GM10248 (cell line): ENCODE measurements at regions not wholly inside any gene's neighbourhood (a gene's known extent, or its start where the extent isn't known, plus 50 kb on each side); places are given as distances from the start of the nearest gene placed in this dataset.

Experiments used
- CTCF ChIA-PET: fragments of 300-600 bp; sonication (Branson Sonifier 250); formaldehyde crosslinking; extraction: SDS; loops from one replicate; lab custom pipeline; 2021; ENCODE audit warnings: antibody characterized with exemption; lab: Yijun Ruan, JAX
- POLR2A ChIA-PET: fragments of 350-650 bp; sonication (Branson Sonifier 250); formaldehyde crosslinking; extraction: SDS; loops from one replicate; lab custom pipeline; 2020; ENCODE audit warnings: antibody characterized with exemption; lab: Yijun Ruan, JAX
- DNase-seq: peaks from one replicate; pipeline ENCODE4 v3.0.0; 2012; ENCODE audit errors: extremely low spot score
- TF ChIP-seq, protein P1 (sequence below): IDR thresholded peaks from 2 replicates; pipeline ENCODE4 v1.5.1; 2012; ENCODE audit warnings: mild to moderate bottlenecking, low read depth; ENCODE audit errors: extremely low read depth, missing control alignments, control extremely low read depth

GRCh38 chr1:58861506-58861905, 77.7 kb upstream of the JUN start:
- no peak for DNase-seq
- CTCF ChIA-PET, result interaction anchor here (1.2 kb wide), 1 partner anchor 13 kb away, joined by 3 read pairs; no protein-coding TSS in a partner anchor
- TF ChIP-seq, protein P1, sequence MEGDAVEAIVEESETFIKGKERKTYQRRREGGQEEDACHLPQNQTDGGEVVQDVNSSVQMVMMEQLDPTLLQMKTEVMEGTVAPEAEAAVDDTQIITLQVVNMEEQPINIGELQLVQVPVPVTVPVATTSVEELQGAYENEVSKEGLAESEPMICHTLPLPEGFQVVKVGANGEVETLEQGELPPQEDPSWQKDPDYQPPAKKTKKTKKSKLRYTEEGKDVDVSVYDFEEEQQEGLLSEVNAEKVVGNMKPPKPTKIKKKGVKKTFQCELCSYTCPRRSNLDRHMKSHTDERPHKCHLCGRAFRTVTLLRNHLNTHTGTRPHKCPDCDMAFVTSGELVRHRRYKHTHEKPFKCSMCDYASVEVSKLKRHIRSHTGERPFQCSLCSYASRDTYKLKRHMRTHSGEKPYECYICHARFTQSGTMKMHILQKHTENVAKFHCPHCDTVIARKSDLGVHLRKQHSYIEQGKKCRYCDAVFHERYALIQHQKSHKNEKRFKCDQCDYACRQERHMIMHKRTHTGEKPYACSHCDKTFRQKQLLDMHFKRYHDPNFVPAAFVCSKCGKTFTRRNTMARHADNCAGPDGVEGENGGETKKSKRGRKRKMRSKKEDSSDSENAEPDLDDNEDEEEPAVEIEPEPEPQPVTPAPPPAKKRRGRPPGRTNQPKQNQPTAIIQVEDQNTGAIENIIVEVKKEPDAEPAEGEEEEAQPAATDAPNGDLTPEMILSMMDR, result no peak
- POLR2A ChIA-PET, result no interaction called here

DNA sequence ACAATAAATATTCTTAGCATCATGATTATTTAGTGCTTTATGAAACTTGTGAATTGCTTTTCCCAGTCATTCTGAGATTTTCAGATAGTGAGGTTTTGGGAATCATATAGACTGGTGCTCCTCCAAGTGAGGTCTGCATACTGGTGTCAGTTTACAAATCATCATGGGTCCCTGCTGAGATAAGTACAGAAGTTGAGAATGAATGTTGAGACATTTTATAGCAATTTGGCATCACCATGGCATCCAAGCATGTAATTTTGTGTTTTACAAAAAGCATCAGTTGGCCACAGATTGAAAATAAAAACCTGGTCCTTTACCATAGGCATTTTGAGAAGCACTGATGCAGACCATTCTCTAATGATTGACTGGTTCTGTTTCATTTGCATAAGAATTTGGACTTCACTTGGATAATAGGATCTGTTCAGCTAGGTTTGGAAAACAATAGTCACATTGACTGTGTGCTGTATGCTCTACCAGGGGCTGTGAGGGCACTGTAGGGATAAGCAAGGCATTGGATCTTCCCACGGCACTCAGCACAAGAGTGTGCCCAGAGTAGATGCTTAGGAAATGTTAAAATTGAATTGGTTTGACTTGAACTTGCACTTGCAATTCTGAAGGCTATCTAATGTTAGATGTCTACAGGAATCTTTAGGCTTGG, 79.0 kb upstream of the JUN start:
- ChIA-PET CTCF (no interaction called here), POLR2A (no interaction called here)
- TF ChIP-seq, protein P1, result no peak
- no peak for DNase-seq

DNA sequence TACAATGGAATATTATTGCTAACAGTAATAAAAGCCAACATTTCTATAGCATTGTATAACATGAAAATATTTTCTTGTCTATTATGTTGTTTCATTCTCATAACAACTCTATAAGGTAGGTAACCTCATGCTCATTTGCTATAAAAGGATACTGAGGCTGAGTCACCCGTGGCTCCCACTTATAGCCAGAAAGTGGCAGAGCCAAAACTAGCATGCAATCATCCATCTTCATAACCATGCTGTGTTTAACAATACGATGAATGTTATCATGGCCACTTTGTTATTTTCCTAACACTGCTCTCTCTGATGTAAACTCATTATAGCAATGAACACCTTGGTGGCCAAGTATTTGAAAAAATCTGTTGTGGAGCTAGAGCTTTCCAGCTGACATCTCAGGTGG, 80.8 kb upstream of the JUN start:
- ChIA-PET POLR2A (no interaction called here), CTCF (no interaction called here)
- no peak for DNase-seq
- TF ChIP-seq, protein P1, result no peak

- POLR2A ChIA-PET, result no interaction called here
- DNase-seq, result no peak
- CTCF ChIA-PET, result interaction anchor here (1.6 to 2.9 kb wide), 3 partner anchors 8 to 33 kb away, joined by 3 to 9 read pairs (median 6); no protein-coding TSS in a partner anchor
- TF ChIP-seq, protein P1, result no peak
These were observed 82.7 kb upstream of the JUN start for GRCh38 chr1:58866578-58866977.

DNA sequence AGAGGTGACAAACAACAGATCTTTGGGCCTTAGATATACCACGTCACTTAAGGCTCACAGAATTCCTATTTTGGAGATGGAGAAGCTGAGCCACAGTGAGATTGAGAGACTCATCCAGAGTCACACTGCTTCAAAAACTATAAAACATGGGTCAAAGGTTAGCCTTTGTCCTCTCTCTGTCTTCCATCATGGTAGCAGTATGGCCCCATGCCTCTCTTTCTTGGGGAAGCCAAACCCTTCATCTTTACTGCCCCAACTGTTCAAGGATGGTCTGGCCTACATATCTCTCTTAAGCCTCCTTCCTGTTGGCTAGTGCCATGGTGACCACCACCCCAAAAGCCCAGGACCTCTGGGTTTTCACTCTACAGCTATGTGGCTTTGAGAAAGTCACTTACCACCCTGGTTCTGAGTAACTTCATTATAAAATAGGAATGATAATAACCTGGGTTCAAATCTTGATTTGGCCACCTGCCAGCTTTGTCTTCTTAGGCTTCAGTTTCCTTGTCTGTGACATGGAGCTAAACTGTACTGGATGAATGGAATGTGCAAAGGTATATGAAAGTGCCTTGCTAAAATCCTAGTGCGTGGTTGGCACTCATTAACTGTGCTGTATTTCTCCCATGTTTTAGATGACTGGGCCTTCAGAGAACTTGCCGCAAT, 85.9 kb upstream of the JUN start:
- POLR2A ChIA-PET, result no interaction called here
- CTCF ChIA-PET, result no interaction called here
- TF ChIP-seq, protein P1, result no peak
- DNase-seq, result no peak

DNA sequence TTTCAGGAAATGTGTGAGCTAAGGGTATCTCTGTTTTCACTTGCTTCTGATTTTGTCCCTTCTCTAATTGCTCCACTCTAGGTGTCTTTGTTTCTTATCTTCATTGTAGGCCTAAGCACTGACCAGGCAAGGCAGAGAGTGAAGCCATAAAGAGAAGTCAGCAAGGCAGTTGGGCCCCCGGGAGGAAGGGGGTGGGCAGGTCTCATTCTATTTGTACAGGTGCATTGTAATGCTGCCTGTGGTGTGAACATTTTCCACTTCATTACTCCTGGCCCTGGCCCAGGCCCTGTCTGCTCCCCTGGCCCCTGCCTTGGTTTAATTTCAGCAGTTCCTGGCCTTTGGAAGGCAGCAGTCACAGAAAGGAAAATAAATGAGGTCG, 86.4 kb upstream of the JUN start:
- TF ChIP-seq, protein P1, result no peak
- ChIA-PET POLR2A (no interaction called here), CTCF (no interaction called here)
- DNase-seq, result no peak
